ENCODE measurements at regions not wholly inside any gene's neighbourhood (a gene's known extent, or its start where the extent isn't known, plus 50 kb on each side); places are given as distances from the start of the nearest gene placed in this dataset.
A peak's percentile ranks its signal among the peaks of the same experiment; 100 is the strongest.
"Not testable (repeated sequence)": the region's sequence is repeated elsewhere in the genome, so short reads cannot be mapped to it uniquely, and the experiment has no call there.

- no peak for DNase-seq
These were observed 266.3 kb downstream of the KLF5 start for GRCh38 chr13:73324842-73325722.

- no peak for DNase-seq
These were observed 264.8 kb downstream of the KLF5 start for GRCh38 chr13:73323615-73324014.

GRCh38 chr13:73321043-73321442 lies 262.2 kb downstream of the KLF5 start:
- DNase-seq: no peak

GRCh38 chr13:73317140-73317539 lies 258.3 kb downstream of the KLF5 start:
- DNase-seq: no peak

- DNase-seq: no peak
These were observed 251.6 kb downstream of the KLF5 start for GRCh38 chr13:73310366-73310765.

- no peak for DNase-seq
These were observed 248.7 kb downstream of the KLF5 start for GRCh38 chr13:73307481-73307880.

- no peak for DNase-seq
These were observed 247.9 kb downstream of the KLF5 start for GRCh38 chr13:73306688-73307087.

GRCh38 chr13:73304442-73304841 lies 245.6 kb downstream of the KLF5 start:
- DNase-seq: peak in 1 of 5 donors; percentile 2

GRCh38 chr13:73303851-73304250 lies 245.0 kb downstream of the KLF5 start:
- peak in 1 of 5 donors; percentile 66 for DNase-seq

- DNase-seq: not testable (repeated sequence)
These were observed 242.8 kb downstream of the KLF5 start for GRCh38 chr13:73301622-73302021.

- DNase-seq: no peak
These were observed 242.1 kb downstream of the KLF5 start for GRCh38 chr13:73300718-73301425.

- no peak for DNase-seq
These were observed 241.0 kb downstream of the KLF5 start for GRCh38 chr13:73299787-73300186.

- no peak for DNase-seq
These were observed 235.2 kb downstream of the KLF5 start for GRCh38 chr13:73293913-73294523.

GRCh38 chr13:73292127-73292526 lies 233.3 kb downstream of the KLF5 start:
- no peak for DNase-seq

GRCh38 chr13:73290844-73291243 lies 232.0 kb downstream of the KLF5 start:
- no peak for DNase-seq

GRCh38 chr13:73288596-73288995 lies 229.8 kb downstream of the KLF5 start:
- no peak for DNase-seq

GRCh38 chr13:73287831-73288230 lies 229.0 kb downstream of the KLF5 start:
- DNase-seq: no peak

- no peak for DNase-seq
These were observed 228.3 kb downstream of the KLF5 start for GRCh38 chr13:73286942-73287620.

- DNase-seq: no peak
These were observed 227.4 kb downstream of the KLF5 start for GRCh38 chr13:73286177-73286576.

- no peak for DNase-seq
These were observed 225.5 kb downstream of the KLF5 start for GRCh38 chr13:73284081-73284874.

GRCh38 chr13:73283636-73284035 lies 224.8 kb downstream of the KLF5 start:
- no peak for DNase-seq

- DNase-seq: no peak
These were observed 222.9 kb downstream of the KLF5 start for GRCh38 chr13:73281746-73282145.
